H1 (cell line): ENCODE measurements at regions not wholly inside any gene's neighbourhood (a gene's known extent, or its start where the extent isn't known, plus 50 kb on each side); places are given as distances from the start of the nearest gene placed in this dataset.

ENCODE experiments used
- CTCF ChIA-PET: fragments of 300-600 bp; sonication (Branson Sonifier 250); formaldehyde crosslinking; loops from one replicate; lab custom pipeline; 2021; ENCODE audit not compliant: partially characterized antibody; lab: Charles Lee
- POLR2A ChIA-PET: fragments of 300-600 bp; sonication (Branson Sonifier 250); formaldehyde crosslinking; loops from one replicate; lab custom pipeline; 2021; ENCODE audit warnings: inconsistent platforms; ENCODE audit not compliant: partially characterized antibody; lab: Charles Lee
- DNase-seq, 2 experiments: peaks; one replicate each; pipeline versions ENCODE4 v3.0.0 to v3.0.0-alpha.2; 2010 to 2022; ENCODE audit warnings: low spot score in 2 of 2, low read depth in 1 of 2, mixed read lengths in 1 of 2
- FAIRE-seq: peaks from 2 replicates; lab custom pipeline; 2011; peaks lifted over from hg19 to GRCh38; lab: Jason Lieb, UNC
- H2AFZ ChIP-seq: 2 replicates; pipeline ENCODE4 v1.8.1; 2012; ENCODE audit warnings: low read length, inconsistent platforms
- H2AK5ac ChIP-seq: 2 replicates; pipeline ENCODE4 v1.6.1; 2013; ENCODE audit warnings: low read depth, low read length
- H2BK120ac ChIP-seq: replicated peaks from 2 replicates; pipeline ENCODE3; 2013; ENCODE audit warnings: low read depth, low read length, inconsistent platforms
- H2BK12ac ChIP-seq: 2 replicates; pipeline ENCODE4 v1.6.1; 2013; ENCODE audit warnings: low read depth, low read length
- H2BK15ac ChIP-seq: 2 replicates; pipeline ENCODE4 v1.6.1; 2013; ENCODE audit warnings: low read length
- H2BK20ac ChIP-seq: 2 replicates; pipeline ENCODE4 v1.6.1; 2013; ENCODE audit warnings: low read length
- H2BK5ac ChIP-seq: 2 replicates; pipeline ENCODE4 v1.6.1; 2013; ENCODE audit warnings: low read depth, low read length
- H3K14ac ChIP-seq: 2 replicates; pipeline ENCODE4 v1.6.1; 2013; ENCODE audit warnings: inconsistent platforms; ENCODE audit not compliant: insufficient read length
- H3K18ac ChIP-seq: 2 replicates; pipeline ENCODE4 v1.6.1; 2013; ENCODE audit warnings: low read length; ENCODE audit errors: extremely low read depth
- H3K23ac ChIP-seq: 2 replicates; pipeline ENCODE4 v1.6.1; 2013; ENCODE audit warnings: inconsistent platforms; ENCODE audit not compliant: insufficient read length
- H3K23me2 ChIP-seq: 2 replicates; pipeline ENCODE4 v1.6.1; 2013; ENCODE audit warnings: low read depth, low read length
- H3K27ac ChIP-seq: 2 replicates; pipeline ENCODE4 v1.6.1; 2011; ENCODE audit warnings: low read depth, low read length, inconsistent platforms
- H3K27me3 ChIP-seq, 4 experiments: replicated peaks in 1 of 4; 1 replicate in 1 of 4; 2 replicates in 3 of 4; pipeline versions ENCODE4 v1.6.1 to v1.8.1; 2011 to 2013; ENCODE audit warnings: low read length in 3 of 4, mild to moderate bottlenecking in 3 of 4, inconsistent platforms in 2 of 4, mixed read lengths in 2 of 4, moderate library complexity in 1 of 4; ENCODE audit not compliant: control insufficient read depth in 3 of 4, insufficient read depth in 3 of 4; ENCODE audit errors: extremely low read depth in 1 of 4
- H3K36me3 ChIP-seq, 4 experiments: 2 replicates each; pipeline versions ENCODE4 v1.6.1 to v1.8.1; 2011 to 2013; ENCODE audit warnings: mild to moderate bottlenecking in 4 of 4, low read length in 3 of 4, moderate library complexity in 2 of 4, control low read depth in 1 of 4, inconsistent platforms in 1 of 4; ENCODE audit not compliant: insufficient read depth in 4 of 4, control insufficient read depth in 2 of 4
- H3K4ac ChIP-seq: replicated peaks from 2 replicates; pipeline ENCODE3; 2013; ENCODE audit warnings: low read length, low read depth, mixed read lengths, inconsistent platforms; ENCODE audit not compliant: insufficient read length
- H3K4me1 ChIP-seq, 4 experiments: replicated peaks in 1 of 4; 1 replicate in 1 of 4; 2 replicates in 3 of 4; pipeline versions ENCODE4 v1.6.1 to v1.8.1; 2011 to 2013; ENCODE audit warnings: low read length in 3 of 4, inconsistent platforms in 2 of 4, mixed read lengths in 1 of 4; ENCODE audit not compliant: insufficient read depth in 4 of 4, control insufficient read depth in 3 of 4
- H3K4me2 ChIP-seq, 2 experiments: 2 replicates each; pipeline versions ENCODE4 v1.6.1 to v1.8.1; 2011 to 2013; ENCODE audit warnings: low read depth in 2 of 2, low read length in 2 of 2, control low read depth in 1 of 2, inconsistent platforms in 1 of 2, mild to moderate bottlenecking in 1 of 2; ENCODE audit not compliant: insufficient read depth in 1 of 2
- H3K4me3 ChIP-seq, 4 experiments: fragments of 200-600, 300-600 bp in 1 of 4; sonication (generic), shearing (Covaris generic), sonication (Bioruptor Twin) in 1 of 4; 2 replicates each; pipeline versions ENCODE4 v1.5.1 to v1.8.1; 2011 to 2016; ENCODE audit warnings: low read length in 4 of 4, low read depth in 3 of 4, control low read depth in 2 of 4, inconsistent platforms in 2 of 4, mild to moderate bottlenecking in 2 of 4, mixed read lengths in 1 of 4, moderate library complexity in 1 of 4; ENCODE audit not compliant: insufficient read depth in 2 of 4; ENCODE audit errors: extremely low read depth in 1 of 4
- H3K56ac ChIP-seq: replicated peaks from 2 replicates; pipeline ENCODE3; 2013; ENCODE audit warnings: low read depth, mild to moderate bottlenecking, mixed read lengths, low read length, inconsistent platforms; ENCODE audit not compliant: insufficient read length
- H3K79me1 ChIP-seq: 2 replicates; pipeline ENCODE4 v1.6.1; 2013; ENCODE audit warnings: low read depth, low read length, control low read depth
- H3K79me2 ChIP-seq, 2 experiments: 2 replicates each; pipeline versions ENCODE4 v1.6.1 to v1.8.1; 2012 to 2013; ENCODE audit warnings: low read length in 2 of 2, mild to moderate bottlenecking in 2 of 2, inconsistent platforms in 1 of 2; ENCODE audit not compliant: insufficient read depth in 2 of 2, control insufficient read depth in 1 of 2
- H3K9ac ChIP-seq, 4 experiments: replicated peaks in 1 of 4; 1 replicate in 1 of 4; 2 replicates in 3 of 4; pipeline versions ENCODE4 v1.6.1 to v1.8.1; 2011 to 2013; ENCODE audit warnings: low read depth in 3 of 4, low read length in 3 of 4, control low read depth in 2 of 4, mild to moderate bottlenecking in 2 of 4, moderate library complexity in 2 of 4, inconsistent platforms in 1 of 4; ENCODE audit errors: extremely low read depth in 1 of 4
- H3K9me3 ChIP-seq, 2 experiments: 2 replicates each; pipeline versions ENCODE4 v1.6.1 to v1.8.1; 2012 to 2013; ENCODE audit warnings: mild to moderate bottlenecking in 2 of 2, moderate library complexity in 2 of 2, control low read depth in 1 of 2, inconsistent platforms in 1 of 2, low read depth in 1 of 2, low read length in 1 of 2, mixed read lengths in 1 of 2; ENCODE audit not compliant: insufficient read depth in 2 of 2
- H4K20me1 ChIP-seq, 2 experiments: replicated peaks in 1 of 2; 2 replicates each; pipeline versions ENCODE3 to v1.8.1; 2011 to 2013; ENCODE audit warnings: inconsistent platforms in 2 of 2, low read length in 2 of 2, mild to moderate bottlenecking in 1 of 2; ENCODE audit not compliant: insufficient read depth in 2 of 2, control insufficient read depth in 1 of 2
- H4K5ac ChIP-seq: 2 replicates; pipeline ENCODE4 v1.6.1; 2013; ENCODE audit warnings: low read length, low read depth, mixed read lengths, inconsistent platforms; ENCODE audit not compliant: insufficient read length
- H4K8ac ChIP-seq: 2 replicates; pipeline ENCODE4 v1.8.0; 2013; ENCODE audit warnings: mild to moderate bottlenecking, moderate library complexity, low read length, inconsistent platforms; ENCODE audit not compliant: insufficient read depth; ENCODE audit errors: extremely low read depth
- H4K91ac ChIP-seq: replicated peaks from 2 replicates; pipeline ENCODE3; 2013; ENCODE audit warnings: low read length, mixed read lengths, inconsistent platforms; ENCODE audit not compliant: insufficient read length
- WGBS, 2 experiments: shearing (Covaris generic) in 1 of 2; methylation state at CpG; one replicate each; pipeline versions ENCODE4 v1.1.6 to v1.1.7; 2013 to 2015; ENCODE audit warnings: low lambda C conversion rate in 2 of 2, mixed read lengths in 2 of 2, inconsistent platforms in 1 of 2, low coverage in 1 of 2, missing lambda C conversion rate in 1 of 2; ENCODE audit not compliant: insufficient replicate concordance in 2 of 2, insufficient coverage in 1 of 2, insufficient read length in 1 of 2; ENCODE audit errors: extremely low coverage in 1 of 2, missing lambda C conversion rate in 1 of 2; 5-methylcytosine and 5-hydroxymethylcytosine counted together
- TF ChIP-seq, protein P1 (sequence below): IDR thresholded peaks from 2 replicates; pipeline ENCODE4 v1.6.1; 2012; ENCODE audit warnings: inconsistent platforms
- TF ChIP-seq, protein P2 (sequence below): IDR thresholded peaks from 2 replicates; pipeline ENCODE4 v1.6.1; 2012; ENCODE audit warnings: inconsistent platforms

DNA sequence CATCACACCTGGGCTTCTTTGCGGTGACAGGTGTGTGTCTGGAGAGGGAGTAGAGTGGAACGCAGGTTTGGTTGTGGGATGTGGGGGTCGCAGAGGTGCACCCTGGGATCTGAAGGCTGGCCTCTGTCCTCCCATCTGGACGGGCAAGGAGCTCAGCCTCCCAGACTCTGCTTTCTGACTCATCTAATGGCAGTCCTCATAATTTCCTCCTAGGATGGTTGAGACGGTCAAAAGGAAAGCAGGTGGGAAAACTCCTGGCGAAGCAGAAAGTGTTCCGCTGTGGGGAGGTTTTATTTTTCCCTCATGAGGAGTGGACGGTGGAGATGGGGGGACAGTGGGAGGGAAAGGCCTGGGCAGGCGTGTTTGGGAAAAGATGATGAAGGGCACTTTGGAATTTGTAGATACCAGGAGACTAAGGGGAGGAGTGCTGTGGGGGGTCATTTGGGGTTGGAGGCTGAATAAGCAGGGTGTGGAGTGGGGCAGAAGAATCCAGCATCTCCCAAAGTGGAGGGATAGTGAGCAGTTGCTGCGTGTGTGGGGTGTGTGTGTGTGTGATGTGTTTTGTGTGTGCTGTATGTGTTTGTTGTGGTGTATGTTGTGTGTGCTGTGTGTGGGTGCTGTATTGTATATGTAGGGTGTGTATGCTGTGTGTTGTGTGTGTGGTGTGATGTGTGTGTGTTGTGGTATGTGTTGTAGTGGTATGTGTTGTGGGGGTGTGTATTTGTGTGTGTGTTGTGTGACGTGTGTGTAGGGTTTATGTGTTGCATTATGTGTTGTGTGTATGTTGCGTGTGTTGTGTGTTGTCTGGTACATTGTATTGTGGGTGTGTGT, 97.2 kb upstream of the PODXL start:
- H2AK5ac ChIP-seq, result peak overlapping the region; percentile 100
- H2BK20ac ChIP-seq, result peak overlapping the region; percentile 87
- peak overlapping the region; percentile 98 for H4K91ac ChIP-seq
- H3K23me2 ChIP-seq, result peaks cover 10% of the 10 kb centered on the region
- peak overlapping the region; percentile 96 for H2BK5ac ChIP-seq
- no peaks in the 10 kb centered on the region for H3K9me3 ChIP-seq
- peak overlapping the region; percentile 53 for H4K5ac ChIP-seq
- peaks cover 7 to 39% (median 24%) of the 10 kb centered on the region in 4 experiments for H3K4me1 ChIP-seq
- H4K20me1 ChIP-seq, result peaks cover 0 to 5% of the 10 kb centered on the region in 2 experiments
- ChIA-PET CTCF (interaction anchor here (0.6 to 6.4 kb wide), 21 partner anchors 11 to 150 kb away, joined by 3 to 164 read pairs (median 6); no protein-coding TSS in a partner anchor), POLR2A (interaction anchor here (0.9 to 1.8 kb wide), 7 partner anchors 29 to 155 kb away, joined by 3 to 10 read pairs (median 4); no protein-coding TSS in a partner anchor)
- peak overlapping the region; percentile 100 for H2BK15ac ChIP-seq
- no peaks in the 10 kb centered on the region for H3K36me3 ChIP-seq
- 86 to 100% methylated on average over 1 to 12 of the region's 12 CpGs for WGBS, 2 experiments
- peak overlapping the region; percentile 53 for H3K23ac ChIP-seq
- FAIRE-seq, result peak; percentile 39
- H3K27me3 ChIP-seq, result no peaks in the 10 kb centered on the region; a peak in 1 of 7 replicates
- H3K79me2 ChIP-seq, result peaks cover 0 to 16% of the 10 kb centered on the region in 2 experiments; a peak in 3 of 4 replicates
- peak overlapping the region; percentile 93 for H3K18ac ChIP-seq
- H3K4me2 ChIP-seq, result peak overlapping the region; percentile 18; a peak in 1 of 4 replicates
- no peak overlapping the region for H3K27ac ChIP-seq
- peak overlapping the region; percentile 100 for H3K4ac ChIP-seq
- peaks cover 6% of the 10 kb centered on the region; the same call in 1 of the 2 replicates for H3K79me1 ChIP-seq
- no peak overlapping the region; a peak in 2 of 7 replicates for H3K9ac ChIP-seq
- H3K14ac ChIP-seq, result peak overlapping the region; percentile 21
- DNase-seq, result no peak
- H2BK12ac ChIP-seq, result peak overlapping the region; percentile 99
- TF ChIP-seq, protein P1, sequence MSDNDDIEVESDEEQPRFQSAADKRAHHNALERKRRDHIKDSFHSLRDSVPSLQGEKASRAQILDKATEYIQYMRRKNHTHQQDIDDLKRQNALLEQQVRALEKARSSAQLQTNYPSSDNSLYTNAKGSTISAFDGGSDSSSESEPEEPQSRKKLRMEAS, result no peak
- TF ChIP-seq, protein P2, sequence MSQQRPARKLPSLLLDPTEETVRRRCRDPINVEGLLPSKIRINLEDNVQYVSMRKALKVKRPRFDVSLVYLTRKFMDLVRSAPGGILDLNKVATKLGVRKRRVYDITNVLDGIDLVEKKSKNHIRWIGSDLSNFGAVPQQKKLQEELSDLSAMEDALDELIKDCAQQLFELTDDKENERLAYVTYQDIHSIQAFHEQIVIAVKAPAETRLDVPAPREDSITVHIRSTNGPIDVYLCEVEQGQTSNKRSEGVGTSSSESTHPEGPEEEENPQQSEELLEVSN, result 0 out of 2 replicates have a peak, but pooled peaks have one; percentile 16
- H4K8ac ChIP-seq, result no peak overlapping the region; the same call in 1 of the 2 replicates
- H2AFZ ChIP-seq, result no peak overlapping the region
- peak overlapping the region; percentile 92 for H3K56ac ChIP-seq
- no peak overlapping the region for H3K4me3 ChIP-seq
- peak overlapping the region; percentile 96 for H2BK120ac ChIP-seq
